DMS153 (cell line): ENCODE measurements at regions not wholly inside any gene's neighbourhood (a gene's known extent, or its start where the extent isn't known, plus 50 kb on each side); places are given as distances from the start of the nearest gene placed in this dataset.

ENCODE experiments used
- DNase-seq: peaks from one replicate; lab custom pipeline; 2025; lab: John Stamatoyannopoulos, UW

GRCh38 chr2:200137691-200138090, 168.8 kb upstream of the SPATS2L start:
- no peak for DNase-seq

- no peak for DNase-seq
Observed at GRCh38 chr2:200138391-200139124, 167.9 kb upstream of the SPATS2L start.

GRCh38 chr2:200144571-200144970, 161.9 kb upstream of the SPATS2L start:
- DNase-seq = no peak

- no peak for DNase-seq
Observed at GRCh38 chr2:200146501-200146900, 160.0 kb upstream of the SPATS2L start.

GRCh38 chr2:200147371-200147770, 159.1 kb upstream of the SPATS2L start:
- DNase-seq = no peak

- DNase-seq = no peak
Observed at GRCh38 chr2:200148366-200148765, 158.1 kb upstream of the SPATS2L start.

GRCh38 chr2:200150411-200151086, 155.9 kb upstream of the SPATS2L start:
- no peak for DNase-seq

- no peak for DNase-seq
Observed at GRCh38 chr2:200155652-200156051, 150.8 kb upstream of the SPATS2L start.

- no peak for DNase-seq
Observed at GRCh38 chr2:200156166-200156835, 150.2 kb upstream of the SPATS2L start.

GRCh38 chr2:200158647-200159356, 147.7 kb upstream of the SPATS2L start:
- DNase-seq = no peak

- no peak for DNase-seq
Observed at GRCh38 chr2:200159357-200159707, 147.2 kb upstream of the SPATS2L start.

- DNase-seq = no peak
Observed at GRCh38 chr2:200159829-200160781, 146.4 kb upstream of the SPATS2L start.

GRCh38 chr2:200161458-200161857, 145.0 kb upstream of the SPATS2L start:
- DNase-seq = no peak

GRCh38 chr2:200165687-200166086, 140.8 kb upstream of the SPATS2L start:
- no peak for DNase-seq

GRCh38 chr2:200168641-200169555, 137.6 kb upstream of the SPATS2L start:
- no peak for DNase-seq

GRCh38 chr2:200170221-200170620, 136.3 kb upstream of the SPATS2L start:
- DNase-seq = no peak

- no peak for DNase-seq
Observed at GRCh38 chr2:200171731-200172482, 134.6 kb upstream of the SPATS2L start.

- no peak for DNase-seq
Observed at GRCh38 chr2:200172521-200172920, 134.0 kb upstream of the SPATS2L start.

- no peak for DNase-seq
Observed at GRCh38 chr2:200172944-200173581, 133.4 kb upstream of the SPATS2L start.
